ENCODE measurements at regions not wholly inside any gene's neighbourhood (a gene's known extent, or its start where the extent isn't known, plus 50 kb on each side); places are given as distances from the start of the nearest gene placed in this dataset.

DNA sequence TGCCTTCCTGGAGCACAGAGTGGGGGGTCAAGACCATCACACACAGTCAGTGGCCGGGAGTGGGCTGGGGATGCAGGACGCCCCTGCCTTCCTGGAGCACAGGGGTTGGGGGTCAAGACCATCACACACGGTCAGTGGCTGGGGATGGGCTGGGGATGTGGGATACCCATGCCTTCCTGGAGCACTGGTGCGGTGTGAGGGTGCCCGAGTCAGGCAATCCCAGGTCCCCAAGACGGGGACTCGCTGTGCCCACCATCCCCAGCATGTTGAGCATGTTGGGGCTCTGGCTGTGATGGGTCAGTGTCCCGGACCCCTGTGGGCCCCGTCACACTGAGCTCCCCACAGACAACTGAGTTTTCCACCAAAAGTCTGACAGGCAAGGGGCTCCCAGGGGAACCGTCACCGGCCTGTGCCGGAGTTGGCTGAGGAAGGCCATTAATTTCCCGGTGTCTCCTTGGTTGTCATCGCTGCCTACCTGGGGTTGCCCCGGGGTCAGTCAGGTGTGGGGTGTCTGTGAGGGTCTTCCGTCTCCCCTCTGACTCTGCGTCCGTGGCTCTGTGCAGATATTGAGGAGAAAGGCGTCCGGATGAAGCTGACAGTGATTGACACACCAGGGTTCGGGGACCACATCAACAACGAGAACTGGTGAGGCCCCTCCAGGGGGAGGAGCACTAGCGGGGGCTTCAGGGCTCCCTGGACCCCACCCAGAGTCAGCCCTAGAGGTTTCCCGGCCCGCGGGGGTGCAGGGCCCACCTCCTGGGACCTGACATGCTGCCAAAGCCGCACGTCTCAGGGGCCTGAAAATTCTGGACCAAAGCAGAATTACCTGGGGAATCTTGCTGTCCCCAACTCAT lies 347.1 kb downstream of the SEC14L1 start:
- TF ChIP-seq CTCF (IDR thresholded peaks at IDR 0.05; ENCODE audit: low read depth, low read length) (no peak), EZH2phosphoT487 (IDR thresholded peaks at IDR 0.05; ENCODE audit: low read depth) (no peak)

Data from OCI-LY3 (cell line).